ENCODE measurements at regions not wholly inside any gene's neighbourhood (a gene's known extent, or its start where the extent isn't known, plus 50 kb on each side); places are given as distances from the start of the nearest gene placed in this dataset.

DNA sequence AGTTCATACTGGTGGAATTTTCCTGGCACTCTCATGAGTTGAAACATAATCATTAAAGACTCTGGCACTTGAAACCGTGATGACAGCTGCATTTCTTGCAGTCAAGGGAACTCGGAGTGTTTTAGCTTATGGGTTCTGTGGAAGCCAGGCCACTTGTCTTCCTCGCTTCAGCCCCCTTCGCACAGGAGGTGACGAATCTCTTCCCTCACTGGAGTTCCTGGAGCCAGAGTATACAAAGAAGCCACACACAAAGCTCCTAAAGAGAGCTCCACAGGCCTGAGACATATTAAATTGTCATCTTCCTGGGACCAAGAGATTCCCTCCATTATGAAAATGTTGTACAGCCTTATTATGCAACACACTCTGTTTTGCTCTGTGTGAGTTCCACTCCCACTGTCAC, 964.1 kb downstream of the TMEM121 start:
- TF ChIP-seq, protein P1, sequence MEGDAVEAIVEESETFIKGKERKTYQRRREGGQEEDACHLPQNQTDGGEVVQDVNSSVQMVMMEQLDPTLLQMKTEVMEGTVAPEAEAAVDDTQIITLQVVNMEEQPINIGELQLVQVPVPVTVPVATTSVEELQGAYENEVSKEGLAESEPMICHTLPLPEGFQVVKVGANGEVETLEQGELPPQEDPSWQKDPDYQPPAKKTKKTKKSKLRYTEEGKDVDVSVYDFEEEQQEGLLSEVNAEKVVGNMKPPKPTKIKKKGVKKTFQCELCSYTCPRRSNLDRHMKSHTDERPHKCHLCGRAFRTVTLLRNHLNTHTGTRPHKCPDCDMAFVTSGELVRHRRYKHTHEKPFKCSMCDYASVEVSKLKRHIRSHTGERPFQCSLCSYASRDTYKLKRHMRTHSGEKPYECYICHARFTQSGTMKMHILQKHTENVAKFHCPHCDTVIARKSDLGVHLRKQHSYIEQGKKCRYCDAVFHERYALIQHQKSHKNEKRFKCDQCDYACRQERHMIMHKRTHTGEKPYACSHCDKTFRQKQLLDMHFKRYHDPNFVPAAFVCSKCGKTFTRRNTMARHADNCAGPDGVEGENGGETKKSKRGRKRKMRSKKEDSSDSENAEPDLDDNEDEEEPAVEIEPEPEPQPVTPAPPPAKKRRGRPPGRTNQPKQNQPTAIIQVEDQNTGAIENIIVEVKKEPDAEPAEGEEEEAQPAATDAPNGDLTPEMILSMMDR (IDR thresholded peaks at IDR 0.05; ENCODE audit: control extremely low read depth in 1 of 3, insufficient read depth in 1 of 3, low read depth in 1 of 3, low read length in 3 of 3), result no peak
- TF ChIP-seq POLR2AphosphoS5 (IDR thresholded peaks at IDR 0.05; ENCODE audit: low read depth, low read length) (no peak), SIRT6 (IDR thresholded peaks at IDR 0.05; ENCODE audit: low read length) (no peak), RFX5 (IDR thresholded peaks at IDR 0.05; ENCODE audit: borderline replicate concordance, low read depth, low read length) (no peak), ZNF274 (IDR thresholded peaks at IDR 0.05; ENCODE audit: borderline replicate concordance, extremely low read depth, low read length) (no peak), RXRA (IDR thresholded peaks at IDR 0.05; ENCODE audit: insufficient read depth, low read depth, low read length) (no peak), BACH1 (IDR thresholded peaks at IDR 0.05; ENCODE audit: low read length) (no peak), TCF12 (IDR thresholded peaks at IDR 0.05; ENCODE audit: low read depth, low read length) (no peak)
- TF ChIP-seq, protein P2, sequence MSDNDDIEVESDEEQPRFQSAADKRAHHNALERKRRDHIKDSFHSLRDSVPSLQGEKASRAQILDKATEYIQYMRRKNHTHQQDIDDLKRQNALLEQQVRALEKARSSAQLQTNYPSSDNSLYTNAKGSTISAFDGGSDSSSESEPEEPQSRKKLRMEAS (IDR thresholded peaks at IDR 0.05), result no peak

All from H1 (cell line).